ENCODE measurements at regions not wholly inside any gene's neighbourhood (a gene's known extent, or its start where the extent isn't known, plus 50 kb on each side); places are given as distances from the start of the nearest gene placed in this dataset.

GRCh38 chr1:239730378-239730777 is 344.0 kb downstream of the CHRM3 start:
- TF ChIP-seq CTCF (IDR thresholded peaks at IDR 0.05) (no peak), POLR2A (IDR thresholded peaks at IDR 0.05) (no peak)

Measured in esophagus squamous epithelium (tissue), 4 donors.